ENCODE measurements at regions not wholly inside any gene's neighbourhood (a gene's known extent, or its start where the extent isn't known, plus 50 kb on each side); places are given as distances from the start of the nearest gene placed in this dataset.

DNA sequence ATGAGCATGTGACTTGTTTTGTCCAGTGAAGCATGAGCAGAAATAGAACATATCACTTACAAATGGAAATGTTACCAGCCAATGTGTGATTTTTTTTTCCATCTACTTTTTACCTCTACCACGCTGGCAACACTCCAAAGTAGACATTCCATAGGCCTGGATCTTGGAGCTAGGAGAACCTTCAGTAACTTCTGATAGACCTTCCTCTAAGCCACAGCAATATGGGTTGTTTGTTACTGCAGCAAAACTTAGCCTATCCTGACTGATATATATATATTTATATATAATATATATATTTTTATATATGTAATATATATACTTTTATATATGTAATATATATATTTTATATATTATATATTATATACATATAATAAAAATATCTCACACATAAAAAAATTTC, 284.4 kb upstream of the XYLT1 start:
- TF ChIP-seq, protein P1, sequence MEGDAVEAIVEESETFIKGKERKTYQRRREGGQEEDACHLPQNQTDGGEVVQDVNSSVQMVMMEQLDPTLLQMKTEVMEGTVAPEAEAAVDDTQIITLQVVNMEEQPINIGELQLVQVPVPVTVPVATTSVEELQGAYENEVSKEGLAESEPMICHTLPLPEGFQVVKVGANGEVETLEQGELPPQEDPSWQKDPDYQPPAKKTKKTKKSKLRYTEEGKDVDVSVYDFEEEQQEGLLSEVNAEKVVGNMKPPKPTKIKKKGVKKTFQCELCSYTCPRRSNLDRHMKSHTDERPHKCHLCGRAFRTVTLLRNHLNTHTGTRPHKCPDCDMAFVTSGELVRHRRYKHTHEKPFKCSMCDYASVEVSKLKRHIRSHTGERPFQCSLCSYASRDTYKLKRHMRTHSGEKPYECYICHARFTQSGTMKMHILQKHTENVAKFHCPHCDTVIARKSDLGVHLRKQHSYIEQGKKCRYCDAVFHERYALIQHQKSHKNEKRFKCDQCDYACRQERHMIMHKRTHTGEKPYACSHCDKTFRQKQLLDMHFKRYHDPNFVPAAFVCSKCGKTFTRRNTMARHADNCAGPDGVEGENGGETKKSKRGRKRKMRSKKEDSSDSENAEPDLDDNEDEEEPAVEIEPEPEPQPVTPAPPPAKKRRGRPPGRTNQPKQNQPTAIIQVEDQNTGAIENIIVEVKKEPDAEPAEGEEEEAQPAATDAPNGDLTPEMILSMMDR (IDR thresholded peaks at IDR 0.05): no peak
- TF ChIP-seq POLR2A (IDR thresholded peaks at IDR 0.05) (no peak), POLR2AphosphoS5 (IDR thresholded peaks at IDR 0.05) (no peak)
